ENCODE measurements at regions not wholly inside any gene's neighbourhood (a gene's known extent, or its start where the extent isn't known, plus 50 kb on each side); places are given as distances from the start of the nearest gene placed in this dataset.

DNA sequence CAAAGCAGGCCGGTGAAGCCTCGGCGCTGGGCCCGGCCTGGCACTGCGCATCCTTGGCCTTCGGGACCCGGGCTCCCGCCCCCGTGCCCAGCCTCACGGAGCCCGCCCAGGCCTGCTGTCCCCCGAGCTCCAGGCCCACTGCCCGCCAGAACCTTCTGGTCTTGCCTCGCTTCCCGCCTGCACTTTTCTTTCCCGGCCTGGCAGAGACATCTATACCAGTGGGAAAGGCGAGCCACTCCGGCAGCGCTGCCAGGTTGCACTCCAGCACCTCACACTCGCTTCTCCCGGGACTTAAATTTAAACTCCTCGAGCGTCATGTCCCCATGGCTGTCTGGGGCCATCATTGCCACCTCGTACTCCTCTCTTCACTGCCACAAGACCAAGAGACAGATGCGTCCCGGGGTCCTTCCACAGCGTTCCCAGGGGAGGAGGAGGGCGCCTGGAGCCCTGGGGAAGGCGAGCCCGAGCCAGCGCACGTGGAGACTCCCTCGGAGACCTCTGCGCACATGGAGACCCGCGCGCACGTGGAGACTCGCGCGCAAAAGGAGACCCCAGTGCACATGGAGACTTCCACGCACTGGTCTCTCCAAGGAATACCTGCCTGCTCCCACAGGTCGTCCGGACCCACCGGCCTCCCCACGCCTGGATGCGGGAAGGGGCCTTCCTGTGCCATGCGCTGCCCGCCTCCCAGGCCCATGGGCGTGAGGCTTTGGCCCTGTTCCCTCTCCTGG lies 253.1 kb upstream of the SALL3 start:
- no peak for DNase-seq

DNA sequence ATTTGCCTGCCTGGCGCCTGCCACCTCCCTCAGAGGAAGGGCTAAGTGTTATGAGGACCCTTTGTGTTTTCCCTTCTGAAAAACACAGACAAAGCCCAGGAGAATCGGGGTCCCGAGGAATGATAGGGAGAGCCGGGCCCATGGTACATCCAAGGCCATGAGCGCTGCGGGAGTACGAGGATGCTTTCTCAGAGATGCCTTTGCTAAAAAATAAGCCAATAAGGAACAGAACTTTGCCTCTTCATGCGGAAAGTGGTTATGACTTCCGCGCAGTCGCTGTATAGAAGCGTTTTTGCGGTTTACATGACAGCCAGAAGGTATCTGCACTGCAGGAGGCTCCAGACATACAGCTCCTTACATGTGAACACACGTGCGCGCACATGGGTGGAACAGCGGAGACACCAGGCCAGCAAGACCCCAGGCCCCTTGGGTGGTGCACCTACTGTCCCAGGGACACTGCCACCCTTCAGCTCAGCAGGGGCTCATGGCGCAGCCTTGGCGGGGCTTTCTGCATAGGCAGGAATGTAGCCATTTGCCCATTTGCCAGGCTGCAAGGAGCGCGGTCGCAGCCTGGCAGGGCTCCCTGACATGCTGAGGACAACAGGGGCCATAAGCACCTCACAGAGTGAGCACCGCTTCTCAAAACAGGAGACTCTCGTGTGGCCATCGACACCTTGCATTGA lies 252.4 kb upstream of the SALL3 start:
- no peak for DNase-seq

DNA sequence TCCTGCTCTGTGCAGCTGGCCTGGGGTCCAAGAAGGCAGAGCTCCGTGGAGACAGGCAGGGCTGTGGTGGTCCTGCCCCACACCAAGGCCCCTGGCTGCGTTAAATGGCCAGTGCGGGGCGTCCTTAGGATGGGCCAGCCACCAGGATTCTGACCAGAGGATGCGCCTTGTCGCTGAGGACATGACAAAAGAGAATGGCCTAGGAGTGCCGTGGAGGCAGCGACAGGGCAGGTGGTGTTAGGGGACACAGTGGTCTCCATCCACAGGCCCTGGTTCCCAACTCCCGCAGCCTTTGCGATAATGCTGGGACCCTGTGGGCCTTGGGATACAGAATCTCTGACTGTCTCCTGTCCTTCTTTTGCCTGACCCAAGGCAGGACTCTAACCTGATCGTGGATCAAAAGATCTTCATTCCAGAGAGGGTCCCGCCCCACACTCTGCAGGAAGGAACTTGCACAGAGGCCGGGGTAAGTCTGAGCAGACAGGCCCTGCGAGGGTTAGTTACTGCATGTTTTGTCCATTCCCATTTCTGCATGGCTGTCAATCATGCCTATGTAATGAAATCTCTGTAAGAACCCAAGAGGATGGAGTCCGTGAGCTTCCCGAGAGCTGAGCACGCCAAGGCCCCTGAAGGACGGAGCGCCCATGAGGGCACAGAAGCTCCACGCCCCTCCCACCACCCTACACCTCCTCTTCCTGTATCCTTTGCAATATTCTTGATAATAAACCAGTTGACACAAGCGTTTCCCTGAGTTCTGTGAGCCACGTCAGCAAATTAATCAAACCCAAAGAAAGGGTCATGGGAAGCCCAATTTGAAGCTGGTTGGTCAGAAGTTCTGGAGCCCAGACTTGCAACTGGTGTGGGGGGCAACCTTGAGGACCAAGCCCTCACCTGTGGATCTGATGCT lies 251.5 kb upstream of the SALL3 start:
- no peak for DNase-seq

DNA sequence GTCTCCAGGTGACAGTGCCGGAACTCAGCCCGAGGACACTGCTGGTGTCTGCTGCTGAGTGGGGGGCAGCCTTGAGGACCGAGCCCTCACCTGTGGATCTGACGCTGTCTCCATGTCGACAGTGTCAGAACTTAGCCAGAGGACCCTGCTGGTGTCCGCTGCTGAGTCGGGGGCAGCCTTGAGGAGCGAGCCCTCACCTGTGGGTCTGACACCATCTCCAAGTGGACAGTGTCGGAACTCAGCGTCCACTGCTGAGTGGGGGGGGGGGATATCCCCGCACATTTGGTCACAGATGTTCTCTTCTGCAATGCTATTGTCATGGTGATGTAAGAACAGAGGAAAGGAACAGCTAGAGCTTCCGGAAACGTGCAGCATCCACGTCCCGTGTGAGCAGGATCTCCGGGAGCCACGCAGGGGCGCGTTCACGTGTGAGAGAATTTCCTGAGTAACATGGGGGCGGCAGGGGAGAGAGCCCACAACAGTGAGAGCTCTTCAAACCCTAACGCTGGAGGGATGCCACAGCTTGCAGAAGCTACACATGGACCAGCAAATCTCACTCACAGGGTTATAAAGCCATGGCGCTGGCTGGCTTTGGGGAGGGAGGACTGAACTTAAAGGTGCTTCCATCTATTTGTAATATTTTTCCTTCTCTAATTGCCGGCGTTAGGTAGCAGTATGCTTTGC lies 250.7 kb upstream of the SALL3 start:
- no peak for DNase-seq

DNA sequence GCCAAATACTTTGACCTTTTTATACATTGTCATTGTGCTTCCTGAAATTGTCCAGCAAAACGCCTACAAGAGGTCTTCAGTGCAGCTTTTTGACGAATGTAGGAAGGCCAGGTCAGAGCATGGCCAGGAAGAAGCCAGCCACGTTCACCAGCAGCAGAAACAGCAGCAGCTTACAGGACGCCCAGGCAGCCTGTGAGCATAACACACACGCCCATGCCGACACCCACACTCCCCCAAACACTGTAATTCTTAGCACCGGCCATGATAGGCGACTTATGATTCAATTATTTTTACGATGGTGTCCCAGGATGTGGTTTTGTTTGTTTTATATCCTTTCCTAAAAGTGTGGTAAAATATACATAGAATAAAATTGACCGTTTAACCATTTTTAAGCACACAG lies 249.1 kb upstream of the SALL3 start:
- no peak for DNase-seq

DNA sequence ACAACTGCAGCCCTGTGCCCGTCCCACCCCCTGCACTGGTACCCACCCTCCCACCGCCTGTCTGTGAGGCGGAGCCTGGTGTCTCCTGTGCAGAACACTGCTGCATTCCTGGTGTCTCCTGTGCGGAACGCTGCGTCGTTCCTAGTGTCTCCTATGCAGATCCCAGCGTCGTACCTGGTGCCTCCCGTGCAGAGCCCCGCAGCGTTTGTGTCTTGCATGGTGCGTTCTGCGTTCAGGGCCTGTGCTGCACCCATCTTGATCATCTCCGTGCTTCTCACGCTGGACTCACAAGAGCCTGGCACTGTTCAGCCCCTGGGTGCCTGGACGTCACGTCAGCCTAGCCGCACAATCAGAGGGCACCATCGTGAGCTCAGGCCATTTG lies 248.6 kb upstream of the SALL3 start:
- DNase-seq = no peak

DNA sequence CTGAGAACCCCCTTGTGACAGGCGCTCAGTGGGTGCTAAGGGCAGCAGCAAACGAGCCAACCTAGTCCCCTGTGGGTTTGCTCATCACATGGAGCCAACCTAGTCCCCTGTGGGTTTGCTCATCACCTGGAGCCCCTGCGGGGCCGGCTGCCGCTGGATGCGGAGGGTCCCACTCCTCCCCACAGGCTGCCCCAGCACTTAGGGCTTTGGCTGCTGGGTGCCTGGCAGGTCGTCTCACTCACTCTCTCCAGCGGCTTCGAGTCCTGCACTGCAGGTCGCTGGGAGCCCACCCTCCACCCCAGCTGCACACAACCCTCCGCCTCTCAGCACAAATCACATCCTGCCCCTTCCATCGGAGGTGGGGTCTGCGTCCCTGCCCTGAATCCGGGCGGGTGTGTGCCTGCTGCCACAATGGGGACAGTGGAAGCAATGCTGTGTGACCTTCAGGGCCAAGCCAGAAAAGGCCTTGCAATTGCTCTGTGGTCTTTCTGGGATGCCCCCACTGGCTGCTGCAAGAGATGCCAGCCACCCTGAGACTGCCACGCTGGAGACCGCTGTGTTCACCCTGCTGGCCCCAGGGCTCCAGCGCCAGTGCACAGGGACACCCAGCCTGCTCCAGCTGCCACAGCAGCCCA lies 248.1 kb upstream of the SALL3 start:
- DNase-seq = no peak

DNA sequence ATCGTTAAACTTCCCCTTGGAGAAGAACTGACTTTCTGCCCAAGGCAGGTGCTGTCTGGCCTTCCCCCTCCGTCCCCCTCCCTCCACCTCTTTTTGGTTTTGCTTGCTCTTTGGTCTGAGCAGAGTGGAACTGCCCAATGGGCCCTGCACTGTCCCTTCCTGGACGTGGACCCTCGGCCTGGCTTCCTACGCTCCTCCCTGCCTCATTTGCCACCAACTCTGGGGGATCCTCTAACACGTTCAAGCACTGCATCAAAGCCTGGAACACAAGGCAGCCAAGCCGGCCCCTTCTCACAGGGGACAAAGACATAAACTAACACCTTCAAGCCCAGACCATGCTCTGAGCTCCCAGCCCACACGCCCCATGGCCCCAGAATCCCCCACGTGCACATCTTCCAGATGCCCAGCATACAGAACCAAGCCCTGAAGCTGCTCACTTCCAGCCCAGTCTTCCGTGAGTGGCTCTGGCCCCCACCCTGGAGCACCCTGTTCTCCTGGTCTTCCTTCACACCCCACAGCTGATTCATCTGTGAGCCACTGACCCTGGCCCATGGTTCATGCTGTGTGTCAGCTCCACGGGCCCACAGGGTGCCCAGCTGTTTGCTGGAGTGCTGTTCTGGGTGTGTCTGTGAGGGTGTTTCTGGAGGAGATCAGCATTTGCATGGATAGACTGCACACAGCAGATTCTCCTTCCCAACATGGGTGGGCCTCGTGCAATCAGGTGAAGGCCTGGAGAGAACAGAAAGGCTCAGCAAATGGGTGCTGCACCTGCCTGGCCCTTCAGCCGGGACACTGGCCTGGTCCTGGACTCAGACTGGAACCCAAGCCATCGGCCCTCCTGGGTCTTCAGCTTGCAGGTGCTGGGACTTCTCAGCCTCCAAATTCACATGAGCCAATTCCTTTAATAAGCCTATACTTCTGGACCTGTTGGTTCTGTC lies 247.1 kb upstream of the SALL3 start:
- no peak for DNase-seq

DNA sequence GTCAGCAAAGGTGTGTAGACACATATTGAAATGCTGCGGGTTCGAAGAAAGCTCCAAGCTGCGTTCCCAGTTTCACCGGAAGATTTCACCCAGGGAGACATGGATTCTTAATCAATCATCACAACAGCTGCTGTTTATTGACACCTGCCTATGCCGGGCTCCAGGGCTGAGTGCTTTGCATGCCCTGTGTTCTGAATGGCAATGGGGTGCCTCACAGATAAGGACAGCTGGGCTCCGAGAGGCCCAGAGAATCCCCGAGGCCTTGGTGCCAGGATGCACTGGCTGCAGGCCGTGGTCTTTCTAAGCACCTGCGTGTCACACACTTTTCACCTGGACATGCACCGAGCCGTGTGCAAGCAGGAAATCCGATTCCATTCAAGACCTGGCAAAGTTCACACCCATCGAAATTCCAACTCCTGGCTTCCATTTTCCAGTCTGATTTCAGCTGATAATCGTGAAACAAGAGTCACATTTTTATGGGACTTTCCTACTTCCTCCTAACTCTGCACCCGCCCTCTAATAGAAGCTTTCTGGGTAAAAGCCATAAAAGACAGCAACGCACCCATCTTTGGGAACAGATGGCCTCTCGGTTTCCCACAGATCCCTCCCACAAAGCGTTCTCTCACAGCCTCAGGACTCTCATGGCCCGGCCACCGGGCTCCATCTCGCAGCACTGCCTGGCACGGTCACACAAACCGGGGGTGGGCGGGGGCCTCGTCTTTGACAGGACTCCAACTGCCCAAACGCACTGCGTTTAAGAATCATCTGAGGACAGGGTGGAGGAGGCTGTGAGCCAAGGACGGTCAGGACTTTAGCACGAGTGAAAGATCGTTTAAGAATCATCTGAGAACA lies 245.6 kb upstream of the SALL3 start:
- no peak for DNase-seq

DNA sequence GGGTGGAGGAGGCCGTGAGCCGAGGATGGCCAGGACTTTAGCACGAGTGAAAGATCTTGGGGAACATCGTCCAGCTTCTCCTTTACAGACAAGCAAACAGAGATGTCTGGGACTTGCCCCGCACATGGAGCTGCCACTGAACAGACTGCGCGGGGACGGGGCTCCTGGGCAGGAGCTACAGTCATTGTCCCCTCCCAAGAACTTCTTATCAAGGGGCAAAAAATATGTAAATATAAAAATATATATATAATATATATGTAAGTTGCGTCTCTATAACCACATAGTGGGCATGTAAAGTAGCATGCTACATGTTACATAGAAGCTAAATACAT lies 245.0 kb upstream of the SALL3 start:
- no peak for DNase-seq

DNA sequence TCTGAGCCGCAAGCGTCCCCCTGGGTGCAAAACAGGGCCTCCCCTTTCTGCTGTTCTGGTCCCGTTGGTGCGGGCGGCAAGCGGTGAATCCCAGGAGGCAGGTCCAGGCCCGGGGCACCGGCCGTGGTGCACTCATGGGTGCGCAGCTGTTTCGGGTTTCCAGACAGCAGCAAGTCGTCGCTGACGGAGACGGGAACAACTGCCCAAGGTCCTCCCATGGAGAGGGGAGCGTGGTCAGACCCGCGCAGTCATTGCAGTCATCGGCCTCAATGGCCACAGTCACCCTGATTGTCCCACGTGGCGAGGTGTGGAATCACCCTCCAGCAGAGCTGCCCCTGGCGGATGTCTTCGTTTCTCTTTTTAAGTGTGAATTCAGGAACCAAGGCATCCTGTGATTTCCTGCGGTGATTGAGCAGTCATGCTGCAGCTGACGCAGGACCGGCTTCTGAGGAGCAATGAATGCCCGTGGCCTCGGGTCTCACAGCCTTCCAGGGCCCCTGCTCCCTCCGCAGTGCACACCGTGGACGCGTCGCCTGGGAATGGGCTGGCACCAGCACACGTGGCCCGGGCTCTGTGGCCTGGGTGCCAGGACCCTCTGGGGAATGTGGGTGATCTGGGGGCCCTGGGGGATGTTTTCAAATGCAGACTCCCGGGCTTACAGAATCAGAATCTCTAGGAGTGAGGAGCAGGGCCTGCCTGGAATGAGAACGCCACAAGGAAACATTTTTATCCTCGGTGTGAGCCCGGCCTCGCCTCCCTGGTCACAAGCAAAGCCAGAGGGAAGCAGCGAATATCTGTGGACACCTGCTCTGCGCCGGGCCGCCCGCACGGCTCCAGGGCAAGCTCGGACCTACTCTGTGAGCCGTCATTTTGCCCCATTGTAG lies 244.2 kb upstream of the SALL3 start:
- DNase-seq = no peak

DNA sequence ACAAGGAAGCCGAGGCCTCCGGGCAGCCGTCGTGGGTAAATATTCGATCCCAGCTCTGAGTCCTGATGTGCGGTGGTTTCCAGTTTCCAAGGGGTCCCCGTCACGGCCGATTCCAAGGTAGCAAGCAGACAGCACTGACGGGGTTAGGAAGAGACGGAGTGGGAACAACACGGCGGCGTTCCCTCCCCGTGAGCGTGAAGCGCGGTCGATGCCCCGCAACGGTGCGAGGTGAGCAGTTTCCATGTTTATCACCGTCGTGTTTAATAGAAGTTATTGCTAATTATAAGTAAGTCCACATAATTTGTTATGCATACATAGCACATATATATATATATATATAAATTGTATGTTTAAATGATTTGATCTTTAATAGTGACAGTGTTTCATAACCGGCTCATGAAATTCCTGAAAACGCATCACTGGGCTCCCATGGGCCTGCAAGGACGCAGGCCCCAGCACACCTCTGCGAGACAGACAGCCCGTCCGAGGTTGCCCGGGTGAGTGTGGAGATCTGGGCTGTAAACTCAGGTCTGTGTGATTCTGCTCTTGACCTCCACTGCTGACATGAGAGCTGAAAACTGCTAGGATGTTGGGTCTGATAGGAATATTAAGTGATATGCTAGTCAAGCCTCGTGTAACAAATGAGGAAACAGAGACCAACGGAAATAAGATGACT lies 243.5 kb upstream of the SALL3 start:
- DNase-seq = no peak

DNA sequence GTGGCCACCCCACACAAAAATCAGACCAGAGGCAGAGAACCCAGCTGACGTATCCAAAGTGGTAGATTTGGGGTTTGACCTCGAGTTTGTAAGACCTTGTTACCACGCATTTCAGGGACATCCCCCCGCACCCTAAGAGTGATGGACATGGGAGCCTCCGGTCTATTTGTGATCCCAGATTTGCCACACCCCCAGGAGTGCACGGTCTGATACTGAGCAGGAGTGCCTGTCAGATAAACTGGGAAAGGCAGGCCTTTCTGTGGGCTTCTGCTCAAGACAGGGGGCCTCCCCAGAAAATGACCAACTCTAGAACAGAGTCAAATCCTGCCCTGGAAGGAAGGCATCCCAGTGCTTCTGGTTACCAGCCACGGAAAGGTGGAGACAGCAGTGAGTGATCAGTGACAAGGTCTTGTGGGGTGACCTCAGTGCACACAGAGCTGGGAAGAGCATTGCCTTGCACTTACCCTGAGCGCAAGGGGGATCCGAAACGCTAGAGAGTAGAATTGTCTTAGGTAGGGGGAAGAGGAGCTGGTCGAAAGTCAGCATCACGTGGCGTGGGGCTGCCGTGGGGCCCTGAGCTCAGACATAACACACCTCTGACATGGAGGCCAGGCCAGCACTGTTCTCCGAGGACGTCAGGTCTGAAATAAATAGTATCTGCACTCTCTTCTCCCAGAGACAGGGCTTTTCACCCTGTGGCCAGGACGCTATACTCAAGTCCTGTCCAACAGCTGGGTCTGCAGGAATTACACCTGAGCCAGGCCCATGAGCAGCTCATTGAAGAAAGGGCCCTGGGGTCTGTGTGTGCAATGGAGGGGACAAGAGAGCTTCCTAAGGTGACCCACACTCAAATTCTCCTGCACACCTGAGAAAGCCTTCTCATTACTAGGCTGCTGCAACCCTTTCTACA lies 242.4 kb upstream of the SALL3 start:
- no peak for DNase-seq

DNA sequence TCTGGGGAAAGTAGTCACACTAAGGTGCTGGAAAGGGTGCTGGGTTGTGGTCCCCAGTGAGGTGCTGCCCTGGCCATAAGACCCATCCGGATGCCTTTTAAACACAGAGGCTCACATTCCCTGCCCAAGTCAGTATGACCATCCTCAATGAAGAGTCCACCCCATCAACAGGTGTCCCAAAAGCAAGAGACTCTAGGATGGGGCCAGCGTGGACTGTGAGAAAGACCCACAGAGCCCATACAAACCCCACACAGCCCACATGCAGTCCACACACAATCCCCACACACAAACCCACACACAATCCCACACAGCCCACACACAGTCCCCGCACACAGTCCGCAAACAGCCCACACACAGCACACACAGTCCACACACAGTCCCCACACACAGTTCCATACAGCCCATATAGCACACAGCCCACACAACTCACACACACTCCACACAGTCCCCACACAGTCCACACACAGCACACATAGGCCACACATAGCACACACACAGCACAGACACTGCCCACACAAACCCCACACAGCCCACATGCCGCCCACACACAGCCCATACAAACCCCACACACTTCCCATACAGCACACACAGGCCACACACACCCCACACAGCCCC lies 241.4 kb upstream of the SALL3 start:
- no peak for DNase-seq

DNA sequence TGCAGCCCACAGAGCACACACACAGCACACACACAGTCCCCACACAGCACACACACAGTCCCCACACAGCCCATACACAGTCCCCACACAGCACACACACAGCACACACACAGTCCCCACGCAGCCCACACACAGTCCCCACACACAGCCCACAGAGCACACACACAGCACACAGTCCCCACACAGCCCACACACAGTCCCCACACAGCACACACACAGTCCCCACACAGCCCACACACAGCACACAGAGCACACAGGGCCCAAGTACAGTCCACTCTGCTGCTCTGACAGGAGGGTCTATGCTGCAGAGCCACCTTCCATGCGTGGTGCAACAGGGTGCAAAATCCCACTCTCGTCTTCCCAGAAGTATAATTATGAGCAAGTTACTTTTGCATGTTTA lies 240.5 kb upstream of the SALL3 start:
- no peak for DNase-seq

DNA sequence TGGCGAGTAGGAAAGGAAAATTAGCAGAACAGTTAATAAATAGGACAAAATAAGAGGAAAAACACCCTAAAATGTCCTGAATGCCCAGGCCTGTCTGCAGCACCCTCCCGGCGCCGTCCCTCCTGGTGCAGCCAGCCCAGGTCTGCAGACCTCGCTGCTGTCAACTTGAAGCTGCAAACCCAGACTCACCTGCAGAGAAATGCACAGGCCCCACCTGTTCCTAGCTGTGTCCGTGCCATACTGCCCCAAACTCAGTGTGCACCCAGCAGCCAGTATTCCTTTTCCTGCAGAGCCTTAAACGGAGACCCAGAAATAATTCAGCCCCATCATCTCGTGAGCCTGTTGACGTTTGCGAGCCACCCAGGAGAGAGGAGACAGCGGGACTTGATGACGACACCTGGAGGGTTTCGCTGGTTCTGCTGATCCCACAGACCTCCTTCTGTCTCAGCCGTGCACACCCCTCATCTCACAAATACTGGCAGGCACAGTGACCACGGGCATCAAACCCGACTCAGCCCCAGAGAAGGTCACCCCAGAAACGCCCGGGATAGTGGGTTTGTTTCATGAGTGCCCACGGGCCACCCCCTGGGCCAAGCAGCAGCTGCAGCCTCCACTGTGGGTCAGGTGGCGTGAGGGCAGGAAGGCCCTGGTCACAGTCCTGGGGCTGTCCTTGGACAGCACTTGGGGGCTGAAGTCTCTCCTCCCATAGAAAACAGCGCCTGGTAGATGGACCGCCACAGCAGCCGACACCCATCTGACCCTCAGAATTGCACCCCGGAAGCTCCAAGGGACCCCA lies 239.5 kb upstream of the SALL3 start:
- no peak for DNase-seq

DNA sequence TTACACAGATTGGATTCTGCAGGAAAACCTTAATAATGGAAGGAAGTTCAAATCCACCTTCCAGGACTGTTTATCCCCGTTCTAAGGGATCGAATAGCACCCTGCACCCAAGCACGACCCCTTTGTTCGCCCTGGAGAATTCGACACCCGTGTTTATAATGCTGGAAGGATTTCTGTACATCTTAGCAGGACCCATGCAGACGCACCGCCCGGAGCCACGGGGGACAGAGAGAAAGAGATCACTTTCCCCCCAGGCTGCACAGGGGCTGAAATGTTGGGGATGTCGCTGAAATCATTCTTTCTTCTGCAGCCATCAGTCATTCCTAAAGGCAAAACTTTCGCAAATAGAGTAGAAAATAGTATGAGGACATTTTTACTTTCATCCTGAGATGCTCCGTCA lies 238.7 kb upstream of the SALL3 start:
- no peak for DNase-seq
